Right lung (tissue), 2 donors: ENCODE measurements at regions not wholly inside any gene's neighbourhood (a gene's known extent, or its start where the extent isn't known, plus 50 kb on each side); places are given as distances from the start of the nearest gene placed in this dataset.
"Not testable (repeated sequence)": the region's sequence is repeated elsewhere in the genome, so short reads cannot be mapped to it uniquely, and the experiment has no call there.

Source experiments
- DNase-seq, 2 donors: peaks; one replicate each; pipeline ENCODE4 v3.0.0-alpha.2; 2013

DNA sequence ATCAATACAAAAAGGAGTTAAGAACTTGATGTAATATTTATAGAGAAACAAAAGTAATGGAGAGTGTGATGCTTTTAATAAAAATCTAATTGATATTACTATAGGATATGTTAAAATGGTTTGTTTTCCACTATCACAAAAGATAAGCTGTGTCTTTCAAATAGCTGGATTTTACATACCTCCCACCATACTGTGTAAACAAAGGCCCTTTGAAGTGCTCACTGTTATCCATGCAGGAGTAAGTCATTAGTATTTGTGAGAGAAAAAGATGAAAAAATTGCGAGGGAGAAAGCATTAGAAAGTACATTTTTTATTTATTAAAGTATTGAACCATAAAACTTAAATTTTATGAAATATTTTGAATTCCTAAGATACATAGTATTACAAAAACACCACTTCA, 733.0 kb downstream of the GRIK2 start:
- no peak for DNase-seq

DNA sequence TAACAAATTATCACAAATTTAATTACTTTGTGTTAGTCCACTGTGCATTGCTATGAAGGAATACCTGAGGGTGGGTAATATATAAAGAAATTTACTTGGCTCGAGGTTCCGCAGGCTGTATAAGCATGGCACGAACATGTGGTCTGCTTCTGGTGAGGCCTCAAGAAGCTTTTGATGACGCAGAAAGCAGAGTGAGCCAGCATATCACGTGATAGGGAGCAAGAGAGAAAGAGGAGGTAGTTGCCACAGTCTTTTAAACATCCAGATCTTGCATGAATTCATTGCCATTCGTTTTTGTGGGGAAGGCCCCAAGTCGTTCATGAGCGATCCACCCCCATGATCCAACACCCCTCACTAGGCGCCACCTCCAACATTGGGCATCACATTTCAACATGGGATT, 733.7 kb downstream of the GRIK2 start:
- DNase-seq: no peak

DNA sequence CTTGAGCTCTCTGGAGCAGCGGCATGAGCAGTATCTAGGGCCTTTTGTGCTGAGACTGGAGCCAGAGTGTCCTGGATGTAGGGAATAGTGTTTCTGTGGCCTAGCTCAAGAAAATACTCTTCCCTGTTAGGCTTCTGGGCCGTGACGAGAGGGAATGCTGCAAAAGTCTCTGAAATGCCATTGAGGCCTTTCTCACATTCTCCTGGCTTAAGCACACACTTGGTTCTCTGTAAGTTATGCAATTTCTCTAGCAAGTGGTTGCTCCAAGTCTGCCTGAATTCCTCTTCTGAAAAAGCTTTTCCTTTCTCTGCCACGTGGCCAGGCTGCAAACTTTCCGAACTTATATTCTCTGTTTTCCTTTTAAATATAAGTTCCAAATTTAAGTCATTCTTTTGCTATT, 744.4 kb downstream of the GRIK2 start:
- peak in 1 of 2 donors; percentile 5 for DNase-seq

DNA sequence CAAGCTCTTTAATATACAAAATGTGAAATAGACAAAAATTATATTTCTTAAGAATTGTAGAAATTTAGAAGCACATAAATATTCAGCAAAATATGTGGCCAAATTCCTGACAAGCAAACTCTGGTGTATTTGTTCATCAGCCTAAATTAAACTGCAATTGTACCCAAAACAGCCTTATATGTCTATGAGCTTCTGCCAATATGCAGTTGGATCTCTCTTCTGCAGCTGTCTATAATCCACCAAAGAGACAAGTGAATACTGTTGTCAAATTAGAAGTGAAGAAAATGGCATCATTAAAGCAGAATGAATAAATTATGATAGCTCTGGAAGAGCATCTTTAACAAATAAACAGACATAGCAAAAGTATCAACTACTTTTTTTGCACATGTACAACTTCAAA, 755.7 kb downstream of the GRIK2 start:
- no peak for DNase-seq

DNA sequence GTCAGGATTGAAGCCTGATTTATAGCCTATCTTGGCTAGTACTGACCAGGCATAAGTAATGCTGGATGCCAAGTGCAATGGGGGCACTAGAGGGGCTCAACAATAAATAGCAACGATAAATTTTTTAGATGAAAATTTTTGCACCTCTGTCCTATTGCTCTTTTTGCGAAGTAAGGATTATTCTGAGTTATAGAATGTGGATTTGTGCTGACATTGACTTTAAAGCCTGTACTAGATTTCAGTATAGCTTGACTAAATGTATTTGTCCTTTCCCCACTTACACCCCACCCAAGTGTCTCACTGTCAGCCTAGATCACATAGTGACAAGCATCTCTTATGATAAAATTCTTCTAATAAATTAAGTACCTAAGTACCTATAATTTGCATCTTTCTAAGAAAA, 757.0 kb downstream of the GRIK2 start:
- DNase-seq: no peak

DNA sequence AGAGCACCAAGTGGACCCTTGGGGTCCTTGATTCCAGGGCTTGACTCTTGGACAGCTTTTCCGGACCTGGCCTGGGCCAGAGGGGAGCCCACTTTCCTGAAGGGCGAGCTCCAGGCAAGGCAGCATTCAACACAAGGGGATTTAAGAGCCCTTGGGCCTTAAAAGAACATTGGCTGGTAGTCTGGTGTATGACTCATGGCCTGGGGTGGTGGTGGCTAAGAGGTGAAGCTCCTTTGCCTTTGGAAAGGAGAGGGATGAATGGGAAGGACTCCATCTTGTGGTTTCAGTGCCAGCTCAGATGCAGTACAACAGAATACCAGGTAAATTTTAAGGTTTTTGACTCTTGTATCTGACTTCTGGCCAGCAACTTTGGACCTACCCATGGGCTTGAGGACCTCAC, 760.7 kb downstream of the GRIK2 start:
- no peak for DNase-seq

DNA sequence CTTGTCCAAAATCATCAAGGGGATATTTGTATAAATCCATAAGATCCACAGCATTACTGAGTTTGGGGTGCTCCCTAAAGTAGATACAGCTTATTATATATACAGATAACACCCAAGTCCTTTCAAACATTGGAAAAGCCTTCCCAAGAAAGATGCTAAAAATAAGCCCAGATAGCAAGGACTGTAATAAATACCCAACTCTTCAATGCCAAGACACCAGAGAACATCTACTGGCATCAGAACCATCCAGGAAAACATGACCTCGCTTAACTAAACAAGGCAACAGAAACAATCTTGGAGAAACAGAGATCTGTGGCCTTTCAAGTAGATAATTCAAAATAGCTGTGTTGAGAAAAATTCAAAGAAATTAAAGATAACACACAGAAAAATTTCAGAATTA, 761.4 kb downstream of the GRIK2 start:
- DNase-seq: no peak

DNA sequence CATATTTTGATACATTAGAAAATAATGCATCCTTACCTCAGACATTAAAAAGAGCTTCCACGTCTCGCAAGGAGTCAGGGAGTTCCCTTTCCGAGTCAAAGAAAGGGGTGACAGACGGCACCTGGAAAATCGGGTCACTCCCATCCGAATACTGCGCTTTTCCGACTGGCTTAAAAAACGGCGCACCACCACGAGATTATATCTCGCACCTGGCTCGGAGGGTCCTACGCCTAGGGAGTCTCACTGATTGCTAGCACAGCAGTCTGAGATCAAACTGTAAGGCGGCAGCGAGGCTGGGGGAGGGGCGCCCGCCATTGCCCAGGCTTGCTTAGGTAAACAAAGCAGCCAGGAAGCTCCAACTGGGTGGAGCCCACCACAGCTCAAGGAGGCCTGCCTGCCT, 776.3 kb downstream of the GRIK2 start:
- not testable (repeated sequence) for DNase-seq

DNA sequence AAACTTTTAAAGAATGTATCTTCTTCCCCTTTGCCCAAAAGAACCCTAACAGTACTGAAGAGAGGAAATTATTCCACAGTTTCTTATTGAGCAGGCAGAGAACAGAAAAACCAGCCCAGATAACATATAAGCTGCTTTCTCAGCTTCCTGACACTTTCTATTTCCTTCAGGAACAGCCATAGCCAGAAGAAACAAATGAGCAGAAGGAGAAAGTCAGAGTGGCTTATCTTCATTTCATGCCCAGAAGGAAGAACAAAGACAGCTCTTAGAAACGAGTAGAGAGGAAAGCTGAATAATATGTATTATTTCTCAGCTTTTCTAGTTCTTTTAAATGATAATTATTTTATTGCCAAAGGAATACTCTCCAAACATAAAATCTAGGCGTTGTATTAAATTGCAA, 793.7 kb downstream of the GRIK2 start:
- no peak for DNase-seq

DNA sequence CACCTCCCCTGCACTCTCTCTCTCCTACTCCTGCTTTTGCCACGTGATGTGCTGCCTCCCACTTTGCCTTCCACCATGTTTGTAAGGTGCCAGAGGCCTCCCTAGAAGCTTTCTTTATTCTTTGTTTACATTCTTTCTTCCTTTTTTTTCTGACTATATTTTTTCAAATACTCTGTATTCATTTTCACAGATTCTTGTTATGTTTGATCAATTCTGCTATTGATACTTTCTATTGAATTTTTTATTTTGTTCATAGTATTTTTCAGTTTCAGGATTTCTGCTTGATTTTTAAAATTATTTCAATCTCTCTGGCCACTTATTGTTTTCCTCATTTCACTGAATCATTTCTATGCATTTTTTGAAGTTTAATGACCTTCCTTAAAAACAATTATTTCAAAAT, 801.8 kb downstream of the GRIK2 start:
- DNase-seq: no peak

DNA sequence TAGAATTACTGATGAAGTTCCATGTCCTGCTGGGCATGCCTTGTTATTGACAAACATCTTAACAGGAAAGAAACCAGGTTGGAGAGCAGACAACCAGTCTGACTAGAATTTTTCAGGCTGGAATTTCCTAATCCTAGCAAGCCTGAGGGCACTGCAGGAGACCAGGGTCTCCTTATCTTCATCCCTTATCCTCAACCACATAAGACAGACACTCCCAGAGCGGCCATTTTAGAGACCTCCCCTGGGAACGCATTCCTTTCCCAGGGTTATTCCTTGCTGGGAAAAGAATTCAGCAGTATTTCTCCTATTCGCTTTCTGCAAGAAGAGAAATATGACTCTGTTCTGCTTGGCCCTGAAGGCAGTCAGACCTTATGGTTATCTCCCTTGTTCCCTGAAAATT, 803.7 kb downstream of the GRIK2 start:
- no peak for DNase-seq

DNA sequence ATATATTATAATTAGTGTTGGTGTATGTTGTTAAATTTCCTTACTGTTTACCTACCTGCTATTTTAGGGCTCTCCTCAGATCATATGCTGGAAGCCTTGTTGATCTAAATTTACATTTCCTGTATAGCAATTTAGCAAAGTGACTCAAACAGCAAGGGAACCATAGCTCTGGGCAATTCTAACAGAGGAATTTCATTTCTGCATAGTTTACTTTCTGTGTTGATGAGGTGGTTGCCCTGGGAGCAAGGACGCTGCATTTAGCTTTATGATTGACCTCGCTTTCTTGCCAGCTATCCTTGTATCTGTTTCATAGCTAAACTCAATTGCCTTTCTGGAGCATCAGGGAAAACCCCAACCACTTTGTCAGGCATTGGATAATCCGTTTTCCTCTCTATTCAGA, 810.8 kb downstream of the GRIK2 start:
- DNase-seq: no peak

DNA sequence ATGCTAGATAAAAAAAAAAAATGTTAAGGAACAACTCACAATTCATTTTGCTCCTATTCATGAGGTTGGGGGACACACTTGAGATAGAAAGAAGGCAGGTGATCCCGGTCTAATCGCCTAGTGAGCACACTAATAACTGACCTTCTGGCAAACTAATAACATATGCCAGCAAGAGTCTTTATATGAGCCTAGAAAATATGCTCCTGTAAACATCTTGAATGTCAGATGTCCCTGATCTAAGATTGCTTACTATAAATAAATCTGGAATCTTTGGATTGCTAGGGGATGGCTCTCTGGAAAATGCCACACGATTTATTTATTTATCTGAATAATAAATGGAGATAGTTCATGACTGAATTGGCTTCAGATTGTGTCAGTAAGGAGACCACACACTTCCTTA, 821.9 kb downstream of the GRIK2 start:
- DNase-seq: no peak

DNA sequence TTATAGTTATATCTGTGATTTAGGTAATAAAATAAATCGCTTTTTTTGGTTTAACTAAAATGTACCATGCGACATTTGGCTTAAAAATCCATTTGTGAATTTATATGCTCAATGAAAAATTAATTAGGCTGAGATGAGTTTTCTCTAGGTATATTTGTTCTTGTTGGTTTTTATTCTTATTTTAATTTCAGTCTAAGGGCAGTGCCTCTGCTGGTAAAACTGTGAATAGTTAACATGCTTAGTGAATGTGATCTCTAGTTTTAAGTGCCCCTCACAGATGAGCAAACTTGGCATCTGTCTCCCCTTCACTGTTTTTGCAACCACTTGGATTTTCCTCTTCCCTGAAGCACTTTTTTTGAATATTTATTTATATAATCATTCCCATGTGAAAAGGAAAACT, 822.7 kb downstream of the GRIK2 start:
- no peak for DNase-seq

DNA sequence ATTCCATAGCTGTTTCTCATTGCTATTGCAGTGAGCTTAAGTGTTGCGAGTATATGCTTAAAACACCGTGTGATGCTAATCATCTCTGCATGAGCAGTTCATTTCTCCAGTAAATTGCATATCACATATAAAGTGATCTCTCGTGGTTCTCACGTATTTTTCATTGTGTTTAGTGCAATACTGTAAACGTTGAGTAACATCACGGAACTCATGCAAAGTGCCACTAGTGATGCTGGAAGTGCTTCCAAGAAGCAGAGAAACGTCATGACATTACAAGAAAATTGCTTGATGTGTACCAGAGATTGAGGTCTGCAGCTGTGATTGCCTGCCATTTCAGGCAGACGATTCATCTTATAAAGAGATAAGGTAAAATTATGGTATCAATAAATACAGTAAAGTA, 830.4 kb downstream of the GRIK2 start:
- DNase-seq: no peak

DNA sequence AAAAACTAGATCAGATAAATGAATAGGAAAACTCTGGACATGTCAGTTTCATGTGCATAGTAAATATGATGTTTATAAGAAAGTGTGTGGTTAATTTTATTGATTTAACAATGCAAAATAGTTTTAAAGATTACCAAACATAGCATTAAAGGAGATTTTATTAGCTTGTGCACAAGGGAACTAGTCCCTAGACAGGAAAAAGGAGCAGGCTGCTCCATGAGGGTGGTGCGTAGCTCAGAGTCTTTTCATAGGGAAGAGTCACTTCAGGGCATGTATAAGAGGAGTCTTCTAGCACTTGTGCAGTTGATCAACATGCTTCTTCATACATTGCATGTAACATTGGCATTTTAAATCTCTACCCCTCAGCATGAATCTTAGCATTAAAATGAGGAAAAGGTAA, 835.8 kb downstream of the GRIK2 start:
- no peak for DNase-seq
